ENCODE measurements at regions not wholly inside any gene's neighbourhood (a gene's known extent, or its start where the extent isn't known, plus 50 kb on each side); places are given as distances from the start of the nearest gene placed in this dataset.

DNA sequence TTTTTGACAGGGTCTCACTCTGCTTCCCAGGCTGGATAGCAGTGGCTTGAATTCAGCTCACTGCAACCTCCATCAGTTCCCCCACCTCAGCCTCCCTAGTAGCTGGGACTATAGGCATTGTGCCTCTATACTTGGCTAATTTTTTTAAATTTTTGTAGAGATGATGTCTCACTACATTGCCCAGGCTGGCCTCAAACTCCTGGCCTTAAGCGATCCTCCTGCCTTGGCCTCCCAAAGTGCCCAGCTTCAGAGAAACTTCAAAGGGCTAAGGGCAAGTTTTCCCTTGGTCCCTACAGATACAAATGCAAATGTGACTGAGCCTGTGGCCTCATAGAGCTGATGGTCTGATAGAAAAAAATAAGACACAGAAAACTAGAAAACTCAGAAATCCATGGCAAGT, 52.9 kb upstream of the PRRC2C start:
- no peak for TF ChIP-seq RAD21 (IDR thresholded peaks at IDR 0.05)
- TF ChIP-seq NR2F2 (IDR thresholded peaks at IDR 0.05): no peak
- TF ChIP-seq YY1 (IDR thresholded peaks at IDR 0.05): no peak
- TF ChIP-seq HNF4G (IDR thresholded peaks at IDR 0.05): no peak
- no peak for TF ChIP-seq HNF4A (conservative IDR thresholded peaks at IDR 0.05)
- TF ChIP-seq ATF3 (IDR thresholded peaks at IDR 0.05): no peak
- TF ChIP-seq FOXA1 (IDR thresholded peaks at IDR 0.05): no peak
- H3K27me3 ChIP-seq (ENCODE audit: control insufficient read depth in 4 of 4, insufficient read depth in 4 of 4, low read length in 3 of 4): peaks cover 0 to 2% (median 0%) of the 10 kb centered on the region in 4 donors
- 99% methylated on average over 1 of the region's 1 CpG for WGBS
- DNase-seq (ENCODE audit: low spot score): no peak
- no peaks in the 10 kb centered on the region for H3K4me1 ChIP-seq (ENCODE audit: control insufficient read depth in 4 of 4, insufficient read depth in 4 of 4, low read length in 3 of 4)
- H3K9me3 ChIP-seq (ENCODE audit: control insufficient read depth in 4 of 4, low read length in 3 of 4): no peaks in the 10 kb centered on the region
- no peak overlapping the region for H3K4me3 ChIP-seq (ENCODE audit: low read depth in 1 of 3, low read length in 3 of 3)
- H3K27ac ChIP-seq (ENCODE audit: low read depth in 1 of 2, low read length in 2 of 2): no peak overlapping the region
- no peaks in the 10 kb centered on the region for H3K36me3 ChIP-seq (ENCODE audit: control insufficient read depth in 4 of 4, insufficient read depth in 3 of 4, low read depth in 1 of 4, low read length in 3 of 4)
- H3K9ac ChIP-seq (ENCODE audit: low read depth in 1 of 2, low read length in 2 of 2): no peak overlapping the region

DNA sequence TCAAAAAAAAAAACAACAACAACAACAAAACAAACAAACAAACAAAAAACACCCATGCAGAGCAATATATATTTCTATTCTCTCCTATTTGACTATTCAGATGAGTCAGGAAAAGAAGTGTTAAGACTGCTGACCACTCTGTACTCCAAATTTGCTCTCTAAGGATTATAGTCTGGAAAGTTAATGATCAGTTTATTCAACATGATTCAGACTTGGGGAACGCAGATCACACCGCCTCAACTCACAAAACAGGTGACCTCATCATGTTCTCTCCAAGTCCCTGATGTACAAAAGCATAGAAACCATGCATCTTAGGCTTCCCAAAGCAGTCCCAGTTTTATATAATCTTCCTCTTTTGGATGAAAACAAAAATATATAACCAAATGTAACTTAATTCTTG, 51.9 kb upstream of the PRRC2C start:
- no peak for DNase-seq (ENCODE audit: low spot score)
- peaks cover 0 to 2% (median 0%) of the 10 kb centered on the region in 4 donors for H3K27me3 ChIP-seq (ENCODE audit: control insufficient read depth in 4 of 4, insufficient read depth in 4 of 4, low read length in 3 of 4)
- no peaks in the 10 kb centered on the region for H3K36me3 ChIP-seq (ENCODE audit: control insufficient read depth in 4 of 4, insufficient read depth in 3 of 4, low read depth in 1 of 4, low read length in 3 of 4)
- H3K9me3 ChIP-seq (ENCODE audit: control insufficient read depth in 4 of 4, low read length in 3 of 4): no peaks in the 10 kb centered on the region
- H3K4me3 ChIP-seq (ENCODE audit: low read depth in 1 of 3, low read length in 3 of 3): no peak overlapping the region
- H3K27ac ChIP-seq (ENCODE audit: low read depth in 1 of 2, low read length in 2 of 2): no peak overlapping the region
- H3K9ac ChIP-seq (ENCODE audit: low read depth in 1 of 2, low read length in 2 of 2): no peak overlapping the region
- WGBS: 96% methylated on average over 2 of the region's 2 CpGs
- no peak for TF ChIP-seq YY1 (IDR thresholded peaks at IDR 0.05)
- TF ChIP-seq EGR1 (IDR thresholded peaks at IDR 0.05; ENCODE audit: low read depth in 2 of 2): no peak
- no peak for TF ChIP-seq RAD21 (IDR thresholded peaks at IDR 0.05)
- no peak for TF ChIP-seq ATF3 (IDR thresholded peaks at IDR 0.05)
- no peaks in the 10 kb centered on the region for H3K4me1 ChIP-seq (ENCODE audit: control insufficient read depth in 4 of 4, insufficient read depth in 4 of 4, low read length in 3 of 4)

DNA sequence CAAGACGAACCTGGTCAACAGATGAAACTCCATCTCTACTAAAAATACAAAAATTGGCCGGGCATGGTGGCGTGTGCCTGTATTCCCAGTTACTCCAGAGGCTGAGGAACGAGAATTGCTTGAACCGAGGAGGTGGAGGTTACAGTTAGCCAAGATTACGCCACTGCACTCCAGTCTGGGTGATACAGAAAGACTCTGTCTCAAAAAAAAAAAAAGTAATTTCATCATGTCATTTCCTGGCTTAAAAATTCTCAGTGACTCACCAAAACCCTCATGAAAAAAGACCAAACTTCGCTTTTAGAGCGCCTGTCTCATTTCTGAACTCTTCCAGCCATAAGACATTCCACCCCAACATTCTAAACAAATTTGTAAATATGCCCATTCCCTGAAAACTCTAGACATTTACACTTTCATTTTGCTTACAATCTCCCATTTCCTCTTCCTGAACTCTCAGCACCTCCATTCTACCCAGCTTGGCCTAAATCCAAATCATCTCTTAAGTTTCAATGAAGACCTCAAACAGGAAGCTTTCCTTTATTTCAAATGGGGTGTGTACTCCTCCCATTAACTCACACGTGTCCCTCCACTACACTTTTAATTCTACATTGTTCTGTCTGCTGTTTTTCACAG, 50.5 kb upstream of the PRRC2C start:
- Histone ChIP-seq H3K4me3 (ENCODE audit: low read depth in 1 of 3, low read length in 3 of 3) (no peak overlapping the region), H3K27ac (ENCODE audit: low read depth in 1 of 2, low read length in 2 of 2) (peak overlapping the region in 1 of 2 donors; percentile 57), H3K9me3 (ENCODE audit: control insufficient read depth in 4 of 4, low read length in 3 of 4) (no peaks in the 10 kb centered on the region), H3K9ac (ENCODE audit: low read depth in 1 of 2, low read length in 2 of 2) (no peak overlapping the region), H3K36me3 (ENCODE audit: control insufficient read depth in 4 of 4, insufficient read depth in 3 of 4, low read depth in 1 of 4, low read length in 3 of 4) (no peaks in the 10 kb centered on the region), H3K4me1 (ENCODE audit: control insufficient read depth in 4 of 4, insufficient read depth in 4 of 4, low read length in 3 of 4) (no peaks in the 10 kb centered on the region), H3K27me3 (ENCODE audit: control insufficient read depth in 4 of 4, insufficient read depth in 4 of 4, low read length in 3 of 4) (peaks cover 0 to 2% (median 0%) of the 10 kb centered on the region in 4 donors)
- peak in 1 of 2 donors; percentile 28 for TF ChIP-seq JUND (IDR thresholded peaks at IDR 0.05)
- TF ChIP-seq SP1 (IDR thresholded peaks at IDR 0.05): no peak
- 65% methylated on average over 9 of the region's 9 CpGs for WGBS
- no peak for DNase-seq (ENCODE audit: low spot score)
